Prostate gland (tissue), 2 donors: ENCODE measurements at regions not wholly inside any gene's neighbourhood (a gene's known extent, or its start where the extent isn't known, plus 50 kb on each side); places are given as distances from the start of the nearest gene placed in this dataset.
"Not testable (repeated sequence)": the region's sequence is repeated elsewhere in the genome, so short reads cannot be mapped to it uniquely, and the experiment has no call there.

Experiments used
- DNase-seq: peaks from one replicate; pipeline ENCODE4 v3.0.0-alpha.2; 2019; ENCODE audit warnings: low spot score
- H3K27ac ChIP-seq, 2 donors: fragments of 200-600 bp; sonication (generic); 2 replicates each; pipeline ENCODE4 v1.5.1; 2017 to 2019
- H3K27me3 ChIP-seq: fragments of 200-600 bp; sonication (generic); replicated peaks from 2 replicates; pipeline ENCODE4 v1.5.1; 2019; ENCODE audit not compliant: insufficient read depth
- H3K36me3 ChIP-seq, 2 donors: fragments of 200-600 bp; sonication (generic); 1 replicate in 1 of 2; 2 replicates in 1 of 2; pipeline versions ENCODE4 v1.5.1 to v1.8.1; 2017 to 2019
- H3K4me1 ChIP-seq: fragments of 200-600 bp; sonication (generic); replicated peaks from 2 replicates; pipeline ENCODE4 v1.5.1; 2019
- H3K4me3 ChIP-seq, 2 donors: fragments of 200-600 bp; sonication (generic); 2 replicates each; pipeline ENCODE4 v1.5.1; 2017 to 2019
- H3K9me3 ChIP-seq: fragments of 200-600 bp; sonication (generic); 2 replicates; pipeline ENCODE4 v1.5.1; 2017
- CTCF ChIP-seq, 4 experiments: fragments of 200-600 bp in 2 of 4; fragments of 450-650 bp in 2 of 4; sonication (generic) in 2 of 4; IDR thresholded peaks; 1 replicate in 3 of 4; 2 replicates in 1 of 4; pipeline ENCODE4 v1.5.1; 2016 to 2019; ENCODE audit warnings: antibody characterized with exemption in 4 of 4, mild to moderate bottlenecking in 2 of 4, moderate library complexity in 2 of 4
- POLR2A ChIP-seq: fragments of 450-650 bp; IDR thresholded peaks from one replicate; pipeline ENCODE4 v1.6.1; 2016; ENCODE audit warnings: antibody characterized with exemption, mild to moderate bottlenecking
- POLR2AphosphoS5 ChIP-seq: sonication (generic); formaldehyde crosslinking; IDR thresholded peaks from one replicate; pipeline ENCODE4 v1.6.1; 2017; ENCODE audit warnings: antibody characterized with exemption
- WGBS: methylation state at CpG from one replicate; pipeline ENCODE4 v1.1.5; 2018; 5-methylcytosine and 5-hydroxymethylcytosine counted together
- intact Hi-C: fragments of 100-400 bp; cut with DNase I; formaldehyde crosslinking; loops from one replicate; pipeline ENCODE4 v1.14.2; 2022

- Histone ChIP-seq H3K27me3 (no peaks in the 10 kb centered on the region), H3K4me3 (no peak overlapping the region), H3K4me1 (no peaks in the 10 kb centered on the region), H3K9me3 (no peaks in the 10 kb centered on the region), H3K36me3 (no peaks in the 10 kb centered on the region), H3K27ac (no peak overlapping the region)
- no peak for TF ChIP-seq CTCF (IDR thresholded peaks at IDR 0.05)
- TF ChIP-seq POLR2AphosphoS5 = no peak
- no peak for TF ChIP-seq POLR2A
- intact Hi-C loops = no loop called here
- no peak for DNase-seq
- WGBS = 96% methylated on average over 2 of the region's 2 CpGs
These were observed 53.0 kb upstream of the CSNK1A1L start for GRCh38 chr13:37158481-37158880.

GRCh38 chr13:37155613-37156097 lies 50.2 kb upstream of the CSNK1A1L start:
- H3K27me3 ChIP-seq, H3K9me3 ChIP-seq, DNase-seq, H3K4me1 ChIP-seq, H3K27ac ChIP-seq, intact Hi-C loops, H3K36me3 ChIP-seq: not testable (repeated sequence)
- peak overlapping the region in 1 of 2 donors; percentile 18 for H3K4me3 ChIP-seq
- 66% methylated on average over 13 of the region's 22 CpGs for WGBS
